B cell (primary cell): ENCODE measurements at regions not wholly inside any gene's neighbourhood (a gene's known extent, or its start where the extent isn't known, plus 50 kb on each side); places are given as distances from the start of the nearest gene placed in this dataset.
"Not testable (repeated sequence)": the region's sequence is repeated elsewhere in the genome, so short reads cannot be mapped to it uniquely, and the experiment has no call there.

Experiments used
- ATAC-seq: fragments of 200-7000 bp; cut with Tn5 transposase; one replicate; pipeline ENCODE4 v1.10.0; 2021; ENCODE audit warnings: low read depth, mild to moderate bottlenecking, moderate number of reproducible peaks, moderate library complexity
- CTCF ChIA-PET: fragments of 350-600 bp; sonication (Branson Sonifier 250); formaldehyde crosslinking; loops from one replicate; lab custom pipeline; 2021; ENCODE audit warnings: antibody characterized with exemption, inconsistent platforms; lab: Charles Lee
- POLR2A ChIA-PET: fragments of 350-600 bp; sonication (Branson Sonifier 250); formaldehyde crosslinking; loops from one replicate; lab custom pipeline; 2021; ENCODE audit warnings: antibody characterized with exemption; lab: Charles Lee
- DNase-seq: peaks from one replicate; pipeline ENCODE4 v3.0.0; 2013
- H2AFZ ChIP-seq: 2 replicates; pipeline ENCODE4 v1.6.1; 2012; ENCODE audit warnings: mild to moderate bottlenecking, low read depth, low read length; ENCODE audit not compliant: insufficient read depth, poor library complexity, severe bottlenecking
- H3K27ac ChIP-seq, 2 donors: 1 replicate in 1 of 2; 2 replicates in 1 of 2; pipeline ENCODE4 v1.5.1; 2012 to 2013; ENCODE audit warnings: low read length in 2 of 2, mild to moderate bottlenecking in 2 of 2, moderate library complexity in 1 of 2
- H3K27me3 ChIP-seq, 4 experiments: fragments of 200-600 bp in 1 of 4; sonication (generic) in 1 of 4; replicated peaks in 1 of 4; 1 replicate in 2 of 4; 2 replicates in 2 of 4; pipeline versions ENCODE4 v1.6.1 to v1.7.0; 2013 to 2016; ENCODE audit warnings: low read length in 3 of 4, mild to moderate bottlenecking in 2 of 4, mixed read lengths in 1 of 4, moderate library complexity in 1 of 4; ENCODE audit not compliant: insufficient read depth in 4 of 4, control insufficient read depth in 3 of 4; ENCODE audit errors: control extremely low read depth in 1 of 4
- H3K36me3 ChIP-seq, 2 experiments: replicated peaks in 1 of 2; 1 replicate in 1 of 2; 2 replicates in 1 of 2; pipeline versions ENCODE4 v1.6.1 to v1.7.1; 2013; ENCODE audit warnings: low read length in 1 of 2; ENCODE audit not compliant: insufficient read depth in 2 of 2, control insufficient read depth in 1 of 2; ENCODE audit errors: control extremely low read depth in 1 of 2, extremely low read depth in 1 of 2
- H3K4me1 ChIP-seq, 2 donors: fragments of 200-600 bp in 1 of 2; sonication (generic) in 1 of 2; 1 replicate in 1 of 2; 2 replicates in 1 of 2; pipeline versions ENCODE4 v1.5.1 to v1.6.1; 2013 to 2017; ENCODE audit warnings: low read length in 2 of 2; ENCODE audit not compliant: control insufficient read depth in 2 of 2, insufficient read depth in 2 of 2
- H3K4me2 ChIP-seq: replicated peaks from 2 replicates; pipeline ENCODE3; 2012; ENCODE audit warnings: mild to moderate bottlenecking, low read depth, low read length; ENCODE audit not compliant: poor library complexity, severe bottlenecking
- H3K4me3 ChIP-seq, 5 experiments: fragments of 200-600 bp in 1 of 5; sonication (generic) in 1 of 5; 1 replicate in 3 of 5; 2 replicates in 2 of 5; pipeline versions ENCODE4 v1.5.1 to v1.7.0; 2011 to 2016; ENCODE audit warnings: low read length in 4 of 5, mild to moderate bottlenecking in 4 of 5, low read depth in 2 of 5, control low read depth in 1 of 5, moderate library complexity in 1 of 5; ENCODE audit not compliant: insufficient read depth in 1 of 5; ENCODE audit errors: control extremely low read depth in 1 of 5, extremely low read depth in 1 of 5
- H3K79me2 ChIP-seq: fragments of 200-600 bp; sonication (generic); one replicate; pipeline ENCODE4 v1.6.0; 2016; ENCODE audit warnings: low read length; ENCODE audit not compliant: control insufficient read depth, insufficient read depth
- H3K9ac ChIP-seq: fragments of 200-600 bp; sonication (generic); 2 replicates; pipeline ENCODE4 v1.6.1; 2017; ENCODE audit warnings: mild to moderate bottlenecking, low read length, moderate library complexity
- H3K9me3 ChIP-seq, 3 donors: one replicate each; pipeline versions ENCODE4 v1.6.1 to v1.7.1; 2013; ENCODE audit warnings: low read length in 2 of 3; ENCODE audit not compliant: control insufficient read depth in 2 of 3, insufficient read depth in 1 of 3; ENCODE audit errors: control extremely low read depth in 1 of 3
- H4K20me1 ChIP-seq: 2 replicates; pipeline ENCODE4 v1.6.0; 2012; ENCODE audit warnings: mild to moderate bottlenecking, low read length; ENCODE audit not compliant: insufficient read depth, control insufficient read depth, poor library complexity, severe bottlenecking
- H3K27ac Mint-ChIP-seq: one replicate; pipeline ENCODE4 v1.8.0; 2021; ENCODE audit warnings: mixed read lengths
- H3K27me3 Mint-ChIP-seq: one replicate; pipeline ENCODE4 v1.8.0; 2021; ENCODE audit warnings: mixed read lengths
- H3K4me1 Mint-ChIP-seq: one replicate; pipeline ENCODE4 v1.8.0; 2021; ENCODE audit warnings: mixed read lengths
- H3K4me3 Mint-ChIP-seq: one replicate; pipeline ENCODE4 v1.8.0; 2021; ENCODE audit warnings: mixed read lengths
- H3K9me3 Mint-ChIP-seq: one replicate; pipeline ENCODE4 v1.8.0; 2022; ENCODE audit warnings: mixed read lengths; ENCODE audit not compliant: insufficient read depth
- EZH2 ChIP-seq: IDR thresholded peaks from 2 replicates; pipeline ENCODE4 v1.6.1; 2012; ENCODE audit warnings: borderline replicate concordance, low read depth, mild to moderate bottlenecking, moderate library complexity, low read length; ENCODE audit not compliant: insufficient read depth, poor library complexity, severe bottlenecking
- WGBS: methylation state at CpG from one replicate; pipeline ENCODE4 v1.1.5; 2013; ENCODE audit warnings: missing lambda C conversion rate; ENCODE audit not compliant: insufficient coverage; 5-methylcytosine and 5-hydroxymethylcytosine counted together
- intact Hi-C: fragments of 100-400 bp; cut with micrococcal nuclease; formaldehyde crosslinking; loops from one replicate; pipeline ENCODE4 v1.10.0; 2022
- TF ChIP-seq, protein P1 (sequence below): fragments of 200-600 bp; IDR thresholded peaks from one replicate; pipeline ENCODE4 v1.8.0; 2022; ENCODE audit warnings: antibody characterized with exemption, mild to moderate bottlenecking

GRCh38 chr14:101301011-101301410 is 260.3 kb upstream of the DIO3 start:
- no peaks in the 10 kb centered on the region for H3K79me2 ChIP-seq
- WGBS, result no CpG with 5 or more reads among the region's 2 CpGs
- H3K36me3 ChIP-seq, result no peaks in the 10 kb centered on the region
- TF ChIP-seq, protein P1, sequence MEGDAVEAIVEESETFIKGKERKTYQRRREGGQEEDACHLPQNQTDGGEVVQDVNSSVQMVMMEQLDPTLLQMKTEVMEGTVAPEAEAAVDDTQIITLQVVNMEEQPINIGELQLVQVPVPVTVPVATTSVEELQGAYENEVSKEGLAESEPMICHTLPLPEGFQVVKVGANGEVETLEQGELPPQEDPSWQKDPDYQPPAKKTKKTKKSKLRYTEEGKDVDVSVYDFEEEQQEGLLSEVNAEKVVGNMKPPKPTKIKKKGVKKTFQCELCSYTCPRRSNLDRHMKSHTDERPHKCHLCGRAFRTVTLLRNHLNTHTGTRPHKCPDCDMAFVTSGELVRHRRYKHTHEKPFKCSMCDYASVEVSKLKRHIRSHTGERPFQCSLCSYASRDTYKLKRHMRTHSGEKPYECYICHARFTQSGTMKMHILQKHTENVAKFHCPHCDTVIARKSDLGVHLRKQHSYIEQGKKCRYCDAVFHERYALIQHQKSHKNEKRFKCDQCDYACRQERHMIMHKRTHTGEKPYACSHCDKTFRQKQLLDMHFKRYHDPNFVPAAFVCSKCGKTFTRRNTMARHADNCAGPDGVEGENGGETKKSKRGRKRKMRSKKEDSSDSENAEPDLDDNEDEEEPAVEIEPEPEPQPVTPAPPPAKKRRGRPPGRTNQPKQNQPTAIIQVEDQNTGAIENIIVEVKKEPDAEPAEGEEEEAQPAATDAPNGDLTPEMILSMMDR, result no peak
- no peak for TF ChIP-seq EZH2
- DNase-seq, result no peak
- H3K4me1 Mint-ChIP-seq, result no peaks in the 10 kb centered on the region
- H3K4me1 ChIP-seq, result no peaks in the 10 kb centered on the region
- H3K9ac ChIP-seq, result no peak overlapping the region
- no peak for ATAC-seq
- intact Hi-C loops, result no loop called here
- no peaks in the 10 kb centered on the region for H3K9me3 Mint-ChIP-seq
- ChIA-PET CTCF (no interaction called here), POLR2A (no interaction called here)
- no peak overlapping the region for H3K4me3 Mint-ChIP-seq
- no peak overlapping the region for H3K27ac ChIP-seq
- H3K27me3 Mint-ChIP-seq, result peaks cover 11% of the 10 kb centered on the region
- H4K20me1 ChIP-seq, result no peaks in the 10 kb centered on the region
- no peak overlapping the region for H3K27ac Mint-ChIP-seq
- H3K4me2 ChIP-seq, result no peak overlapping the region
- no peak overlapping the region for H2AFZ ChIP-seq
- no peaks in the 10 kb centered on the region for H3K27me3 ChIP-seq
- peaks cover 0 to 11% (median 4%) of the 10 kb centered on the region in 3 donors for H3K9me3 ChIP-seq
- no peak overlapping the region for H3K4me3 ChIP-seq

- WGBS, result no CpG with 5 or more reads among the region's 2 CpGs
- H3K9ac ChIP-seq, POLR2A ChIA-PET, H3K4me3 ChIP-seq, H3K4me2 ChIP-seq, H3K79me2 ChIP-seq, H3K36me3 ChIP-seq, DNase-seq, H3K9me3 ChIP-seq, H3K4me3 Mint-ChIP-seq, H3K27ac ChIP-seq, CTCF ChIA-PET, H3K9me3 Mint-ChIP-seq, H2AFZ ChIP-seq, H3K4me1 Mint-ChIP-seq, ATAC-seq, H3K27ac Mint-ChIP-seq, H4K20me1 ChIP-seq, intact Hi-C loops, H3K4me1 ChIP-seq, H3K27me3 ChIP-seq: not testable (repeated sequence)
- peaks cover 13% of the 10 kb centered on the region for H3K27me3 Mint-ChIP-seq
Observed at GRCh38 chr14:101307162-101307561, 254.1 kb upstream of the DIO3 start.

- DNase-seq, CTCF ChIA-PET, H3K27me3 ChIP-seq, H3K27ac ChIP-seq, H3K4me3 ChIP-seq, intact Hi-C loops, H3K36me3 ChIP-seq, H4K20me1 ChIP-seq, H3K4me2 ChIP-seq, H2AFZ ChIP-seq, POLR2A ChIA-PET, ATAC-seq, H3K4me1 ChIP-seq, H3K27ac Mint-ChIP-seq, H3K79me2 ChIP-seq, H3K4me3 Mint-ChIP-seq, H3K4me1 Mint-ChIP-seq, H3K9ac ChIP-seq: not testable (repeated sequence)
- peaks cover 13% of the 10 kb centered on the region for H3K27me3 Mint-ChIP-seq
- H3K9me3 ChIP-seq, result peaks cover 2 to 14% (median 4%) of the 10 kb centered on the region in 3 donors
- 68% methylated on average over 3 of the region's 7 CpGs for WGBS
- H3K9me3 Mint-ChIP-seq, result peaks cover 12% of the 10 kb centered on the region
Observed at GRCh38 chr14:101311186-101311585, 250.1 kb upstream of the DIO3 start.
